Upper lobe of left lung (tissue), 6 donors: ENCODE measurements at regions not wholly inside any gene's neighbourhood (a gene's known extent, or its start where the extent isn't known, plus 50 kb on each side); places are given as distances from the start of the nearest gene placed in this dataset.

Experiments
- ATAC-seq, 2 donors: fragments of 200-7000 bp; cut with Tn5 transposase; one replicate each; pipeline ENCODE4 v1.9.1; 2022; ENCODE audit warnings: mild to moderate bottlenecking in 2 of 2, moderate library complexity in 2 of 2; ENCODE audit not compliant: low FRiP score in 2 of 2
- DNase-seq, 2 donors: peaks; one replicate each; pipeline ENCODE4 v3.0.0-alpha.2; 2019 to 2020
- H3K27ac ChIP-seq, 4 donors: fragments of 200-600 bp; sonication (generic); one replicate each; pipeline ENCODE4 v1.5.1; 2016 to 2019
- H3K27me3 ChIP-seq, 4 donors: fragments of 200-600 bp; sonication (generic); one replicate each; pipeline ENCODE4 v1.5.1; 2017 to 2019
- H3K36me3 ChIP-seq, 4 donors: fragments of 200-600 bp; sonication (generic); one replicate each; pipeline ENCODE4 v1.5.1; 2016 to 2019
- H3K4me1 ChIP-seq, 4 donors: fragments of 200-600 bp; sonication (generic); one replicate each; pipeline ENCODE4 v1.5.1; 2018 to 2019
- H3K4me3 ChIP-seq, 4 donors: fragments of 200-600 bp; sonication (generic); one replicate each; pipeline ENCODE4 v1.5.1; 2017 to 2019; ENCODE audit warnings: mild to moderate bottlenecking in 2 of 4, moderate library complexity in 1 of 4
- H3K9me3 ChIP-seq, 4 donors: fragments of 200-600 bp; sonication (generic); one replicate each; pipeline ENCODE4 v1.5.1; 2018 to 2019
- CTCF ChIP-seq, 6 experiments: fragments of 450-650 bp in 4 of 6; fragments of 200-600 bp in 2 of 6; sonication (generic) in 2 of 6; IDR thresholded peaks; one replicate each; pipeline ENCODE4 v1.5.1; 2016 to 2019; ENCODE audit warnings: antibody characterized with exemption in 6 of 6
- EP300 ChIP-seq, 4 donors: sonication (generic); formaldehyde crosslinking; IDR thresholded peaks; one replicate each; pipeline ENCODE4 v1.5.1; 2017; ENCODE audit warnings: antibody characterized with exemption in 4 of 4, control low read depth in 2 of 4
- POLR2A ChIP-seq, 4 donors: fragments of 450-650 bp; IDR thresholded peaks; one replicate each; pipeline ENCODE4 v1.5.1; 2016 to 2017; ENCODE audit warnings: antibody characterized with exemption in 4 of 4, mild to moderate bottlenecking in 2 of 4
- POLR2AphosphoS5 ChIP-seq, 2 donors: sonication (generic); formaldehyde crosslinking; IDR thresholded peaks; one replicate each; pipeline ENCODE4 v1.5.1; 2017; ENCODE audit warnings: antibody characterized with exemption in 2 of 2
- WGBS, 2 donors: methylation state at CpG; one replicate each; pipeline ENCODE4 v1.1.5; 2017 to 2018; 5-methylcytosine and 5-hydroxymethylcytosine counted together
- donor health status: DM: no; HTN: no; CAD: no; lungs with moderate emphysema.
- donor health status: DM: no; HTN: yes; CAD: no; lungs with severe emphysema.

GRCh38 chr18:34448662-34449061 lies 223.9 kb upstream of the NOL4 start:
- H3K36me3 ChIP-seq: no peaks in the 10 kb centered on the region
- H3K4me3 ChIP-seq: no peak overlapping the region
- H3K9me3 ChIP-seq: no peaks in the 10 kb centered on the region
- TF ChIP-seq CTCF (IDR thresholded peaks at IDR 0.05) (no peak), EP300 (IDR thresholded peaks at IDR 0.05) (no peak), POLR2A (IDR thresholded peaks at IDR 0.05) (no peak), POLR2AphosphoS5 (IDR thresholded peaks at IDR 0.05) (no peak)
- no peak overlapping the region for H3K27ac ChIP-seq
- H3K27me3 ChIP-seq: no peaks in the 10 kb centered on the region
- no peaks in the 10 kb centered on the region for H3K4me1 ChIP-seq
- DNase-seq: no peak
- ATAC-seq: no peak

- ATAC-seq: no peak
- no peaks in the 10 kb centered on the region for H3K9me3 ChIP-seq
- H3K36me3 ChIP-seq: no peaks in the 10 kb centered on the region
- WGBS, 2 donors: 79 to 86% methylated on average over 3 of the region's 3 CpGs
- TF ChIP-seq CTCF (IDR thresholded peaks at IDR 0.05) (no peak), POLR2AphosphoS5 (IDR thresholded peaks at IDR 0.05) (no peak), POLR2A (IDR thresholded peaks at IDR 0.05) (no peak), EP300 (IDR thresholded peaks at IDR 0.05) (no peak)
- H3K4me3 ChIP-seq: no peak overlapping the region
- H3K27me3 ChIP-seq: no peaks in the 10 kb centered on the region
- no peak for DNase-seq
- no peaks in the 10 kb centered on the region for H3K4me1 ChIP-seq
- no peak overlapping the region for H3K27ac ChIP-seq
Observed at GRCh38 chr18:34457761-34458160, 233.0 kb upstream of the NOL4 start.

GRCh38 chr18:34458410-34458977 lies 233.8 kb upstream of the NOL4 start:
- Histone ChIP-seq H3K4me3 (no peak overlapping the region), H3K4me1 (no peaks in the 10 kb centered on the region), H3K27ac (no peak overlapping the region), H3K27me3 (no peaks in the 10 kb centered on the region), H3K36me3 (no peaks in the 10 kb centered on the region), H3K9me3 (no peaks in the 10 kb centered on the region)
- ATAC-seq (no peak), DNase-seq (no peak)
- WGBS, 2 donors: 69 to 74% methylated on average over 3 of the region's 3 CpGs
- TF ChIP-seq POLR2AphosphoS5 (IDR thresholded peaks at IDR 0.05) (no peak), EP300 (IDR thresholded peaks at IDR 0.05) (no peak), POLR2A (IDR thresholded peaks at IDR 0.05) (no peak), CTCF (IDR thresholded peaks at IDR 0.05) (no peak)

- 76 to 84% methylated on average over 3 of the region's 3 CpGs for WGBS, 2 donors
- ATAC-seq: no peak
- no peaks in the 10 kb centered on the region for H3K9me3 ChIP-seq
Observed at GRCh38 chr18:34461266-34461665, 236.6 kb upstream of the NOL4 start.

More at GRCh38 chr18:34461266-34461665, 236.6 kb upstream of the NOL4 start:
- DNase-seq: no peak
- no peaks in the 10 kb centered on the region for H3K4me1 ChIP-seq
- no peak overlapping the region for H3K4me3 ChIP-seq
- TF ChIP-seq POLR2AphosphoS5 (IDR thresholded peaks at IDR 0.05) (no peak), POLR2A (IDR thresholded peaks at IDR 0.05) (no peak), EP300 (IDR thresholded peaks at IDR 0.05) (no peak), CTCF (IDR thresholded peaks at IDR 0.05) (no peak)
- H3K27me3 ChIP-seq: no peaks in the 10 kb centered on the region
- no peak overlapping the region for H3K27ac ChIP-seq
- no peaks in the 10 kb centered on the region for H3K36me3 ChIP-seq
